T-helper 22 cell (primary cell): ENCODE measurements at regions not wholly inside any gene's neighbourhood (a gene's known extent, or its start where the extent isn't known, plus 50 kb on each side); places are given as distances from the start of the nearest gene placed in this dataset.

Experiments
- DNase-seq: peaks from one replicate; pipeline ENCODE4 v3.0.0-alpha.2; 2020; ENCODE audit warnings: low read depth

- DNase-seq: no peak
These were observed 681.0 kb downstream of the UQCRFS1 start for GRCh38 chr19:28531979-28532378.

DNA sequence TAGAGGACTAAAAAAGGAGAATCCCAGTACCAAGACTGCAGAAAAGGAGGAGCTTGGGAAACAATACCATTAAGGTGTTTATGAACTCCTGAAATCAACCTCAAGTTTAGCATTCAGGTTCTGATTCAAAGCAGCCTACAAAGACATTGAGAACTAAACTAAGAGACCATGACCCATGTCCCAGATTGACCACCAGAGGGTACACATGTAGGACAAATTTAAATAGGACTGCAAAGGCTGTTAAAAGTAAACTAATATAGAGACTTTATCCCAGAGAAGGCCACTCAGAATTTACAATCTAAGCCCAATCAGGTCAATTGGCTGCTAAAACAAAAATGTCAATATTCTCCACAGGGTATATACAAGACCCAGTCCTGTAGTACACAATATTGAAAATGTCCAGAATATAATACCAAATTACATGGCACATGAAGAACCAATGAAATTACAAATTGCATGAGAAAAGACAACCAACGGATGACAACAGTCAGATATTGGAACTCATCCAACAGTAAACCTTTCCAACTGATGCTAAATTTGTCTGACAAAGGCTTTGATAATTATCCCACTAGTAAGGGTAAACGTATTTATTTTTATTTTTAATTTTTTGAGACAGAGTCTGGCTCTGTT is 682.4 kb downstream of the UQCRFS1 start:
- no peak for DNase-seq

DNA sequence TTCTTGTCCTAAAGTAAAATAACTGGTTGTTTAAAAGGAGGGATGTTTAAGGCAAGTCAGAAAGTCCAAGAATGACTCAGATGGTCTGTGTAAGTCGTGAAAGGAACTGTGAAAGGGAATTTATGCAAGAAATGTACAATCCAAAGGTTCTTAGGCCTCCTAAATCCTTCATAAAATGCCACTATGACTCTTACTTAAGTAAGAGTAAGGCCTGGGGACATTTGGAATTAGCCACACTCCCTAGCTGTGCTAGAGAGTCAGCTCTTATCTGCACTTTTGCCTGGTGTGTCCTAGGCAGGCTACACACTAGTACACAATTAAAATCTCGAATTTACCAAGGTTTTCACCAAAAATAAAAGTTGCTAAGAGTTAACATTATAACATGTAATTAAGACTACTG is 686.9 kb downstream of the UQCRFS1 start:
- no peak for DNase-seq

GRCh38 chr19:28523619-28524018 is 689.3 kb downstream of the UQCRFS1 start:
- DNase-seq: no peak

GRCh38 chr19:28522545-28522922 is 690.4 kb downstream of the UQCRFS1 start:
- no peak for DNase-seq

- DNase-seq: no peak
These were observed 691.1 kb downstream of the UQCRFS1 start for GRCh38 chr19:28521614-28522544.

GRCh38 chr19:28520998-28521568 is 691.9 kb downstream of the UQCRFS1 start:
- no peak for DNase-seq

GRCh38 chr19:28519952-28520861 is 692.7 kb downstream of the UQCRFS1 start:
- no peak for DNase-seq

- DNase-seq: no peak
These were observed 693.7 kb downstream of the UQCRFS1 start for GRCh38 chr19:28519218-28519779.

- no peak for DNase-seq
These were observed 696.5 kb downstream of the UQCRFS1 start for GRCh38 chr19:28516415-28516872.

- no peak for DNase-seq
These were observed 698.8 kb downstream of the UQCRFS1 start for GRCh38 chr19:28514166-28514565.

DNA sequence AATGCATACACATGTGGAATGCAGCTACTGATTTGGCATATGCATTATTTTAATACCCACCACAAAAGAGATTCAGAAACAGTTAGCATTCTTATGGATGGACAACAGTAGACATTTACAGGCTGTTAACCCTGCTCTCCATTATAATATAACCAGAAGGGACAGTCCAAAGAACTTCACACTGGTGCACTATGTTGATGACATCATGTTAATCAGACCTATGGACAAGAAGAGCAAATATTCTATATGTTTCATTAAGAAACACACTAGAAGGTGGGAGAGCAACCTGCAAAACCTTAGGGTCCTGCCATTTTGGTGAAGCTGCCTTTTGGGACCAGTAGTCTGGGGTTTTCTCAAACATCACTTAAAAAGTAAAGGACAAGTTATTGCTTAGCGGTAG is 701.3 kb downstream of the UQCRFS1 start:
- DNase-seq: no peak

DNA sequence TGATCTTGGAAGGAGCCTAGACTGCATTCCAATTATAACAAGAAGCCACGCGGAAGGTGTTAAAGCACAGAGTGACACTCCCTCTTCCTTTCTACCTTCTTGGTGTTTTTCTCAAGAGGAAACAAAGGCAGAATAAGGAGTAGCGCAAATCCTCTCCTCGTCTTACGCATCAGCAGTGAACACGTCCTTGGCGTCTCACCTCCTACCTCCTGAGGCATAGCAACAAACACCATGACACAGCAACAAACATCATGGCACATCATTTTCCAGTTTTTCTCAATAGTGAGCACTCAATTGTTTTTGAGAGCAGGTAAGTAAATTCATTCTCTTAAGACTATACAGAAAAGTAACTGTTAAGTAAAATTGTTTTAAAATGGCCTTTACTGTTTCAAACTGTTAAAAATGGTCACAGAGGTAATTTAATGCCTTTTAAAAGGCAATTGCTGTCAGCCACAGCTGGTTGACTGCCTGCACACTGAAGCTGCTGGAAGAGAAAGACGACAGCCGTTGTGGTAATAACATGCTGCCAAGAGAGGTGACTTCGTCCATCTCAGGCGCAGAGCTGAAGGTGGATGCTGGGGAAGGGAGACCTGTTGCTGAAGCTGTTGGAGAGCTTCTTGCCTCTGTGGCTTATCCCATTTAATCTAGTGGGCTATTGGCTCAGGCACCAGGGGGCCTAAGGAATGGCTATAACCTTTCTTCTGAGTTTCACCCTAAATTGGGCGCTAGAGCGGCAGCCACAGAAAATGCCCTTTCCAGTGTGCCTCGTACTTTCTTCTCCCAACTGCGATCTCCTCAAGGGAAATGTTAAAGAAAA is 703.7 kb downstream of the UQCRFS1 start:
- DNase-seq: no peak

DNA sequence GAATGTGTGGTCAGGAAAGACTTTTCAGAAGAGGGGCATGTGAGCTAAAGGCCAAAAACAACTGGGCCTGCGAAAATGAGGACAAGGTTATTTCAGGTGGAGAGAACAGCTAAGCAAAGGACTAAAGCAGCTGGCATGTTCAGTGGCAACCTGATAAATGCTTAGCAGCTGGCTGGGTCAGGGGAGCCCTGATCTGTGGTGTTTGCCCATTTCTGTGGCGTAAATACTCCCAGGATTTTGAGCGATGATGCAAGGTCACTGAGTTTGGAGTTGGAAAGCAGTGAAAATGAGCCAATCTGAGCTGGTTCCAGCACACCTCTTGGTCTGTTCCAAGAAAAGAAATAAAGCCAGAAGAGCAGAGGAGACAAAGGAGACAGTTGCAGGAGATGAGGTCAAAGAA is 704.3 kb downstream of the UQCRFS1 start:
- no peak for DNase-seq

DNA sequence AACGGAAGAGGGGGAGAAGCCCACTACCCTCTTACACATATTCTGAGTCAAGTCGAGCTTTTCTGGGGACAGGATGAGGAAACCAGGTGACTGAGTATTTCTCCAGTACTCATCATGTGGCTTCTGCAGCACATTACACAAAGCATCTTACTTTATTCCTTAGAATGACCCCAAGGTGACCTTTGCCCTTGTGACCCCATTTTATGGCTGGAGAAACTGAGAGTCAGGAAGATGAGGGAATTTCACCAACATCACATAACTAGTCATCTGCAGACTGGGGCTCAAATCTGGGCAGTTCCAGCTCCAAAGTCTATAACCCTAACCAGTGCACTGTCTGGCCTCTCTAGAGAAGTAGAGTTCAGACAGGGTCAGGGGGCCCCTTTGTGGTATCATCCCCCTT is 707.0 kb downstream of the UQCRFS1 start:
- no peak for DNase-seq

DNA sequence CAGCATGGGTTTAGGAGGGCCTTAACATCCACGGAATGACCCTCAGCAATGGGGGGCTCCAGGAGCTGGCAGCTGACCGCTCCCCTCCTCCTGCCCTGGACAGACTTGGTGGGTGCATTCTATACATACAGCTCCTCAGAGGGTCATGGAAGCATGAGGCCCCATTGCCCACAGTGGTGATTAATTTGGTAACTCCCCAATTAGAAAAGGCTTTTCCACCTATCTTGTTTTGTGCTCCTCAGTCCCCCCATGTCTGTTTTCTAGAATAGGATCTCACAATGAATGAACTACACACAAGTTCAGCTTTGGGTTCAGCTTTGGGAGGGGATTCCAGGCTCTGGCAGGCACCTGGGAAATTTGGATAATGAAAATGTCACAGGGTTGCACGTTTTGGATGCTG is 707.8 kb downstream of the UQCRFS1 start:
- no peak for DNase-seq

DNA sequence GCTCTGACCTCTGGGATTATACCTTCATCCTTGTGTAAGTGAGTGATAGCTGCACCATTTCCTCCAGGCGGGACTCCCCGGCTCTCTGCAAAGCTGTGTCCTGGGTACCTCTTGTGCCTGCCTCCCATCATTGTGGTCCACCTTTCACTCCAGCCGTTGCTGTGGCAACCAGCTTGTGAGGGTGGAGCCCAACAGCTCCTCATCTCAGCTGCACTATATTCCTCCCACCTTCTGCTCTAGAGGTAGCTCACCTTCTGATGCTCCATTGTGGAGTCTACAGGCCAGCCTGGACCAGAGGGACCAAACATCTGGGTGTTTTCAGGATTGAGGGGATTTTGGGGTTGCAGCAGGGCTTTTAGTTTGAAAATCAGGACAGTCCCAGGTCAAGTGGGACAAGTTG is 708.2 kb downstream of the UQCRFS1 start:
- no peak for DNase-seq

DNA sequence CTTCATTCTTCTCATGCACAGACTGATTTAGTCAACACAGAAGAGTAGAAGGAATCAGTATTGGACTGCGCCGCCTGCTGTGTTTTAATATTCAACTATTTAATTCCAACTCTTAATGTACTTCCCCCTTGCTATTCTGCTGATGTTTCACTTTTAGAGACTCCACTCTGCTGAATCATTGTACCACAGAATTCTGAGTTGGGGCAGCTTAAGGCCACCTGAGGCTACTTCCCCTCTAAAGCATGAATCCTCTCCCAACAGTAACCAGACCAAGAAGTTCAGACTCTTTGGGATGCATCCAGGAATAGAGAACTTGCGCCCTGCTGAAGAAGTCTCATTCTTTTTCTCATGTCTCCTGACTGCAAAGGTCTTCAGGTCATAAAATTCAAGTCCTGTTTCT is 708.8 kb downstream of the UQCRFS1 start:
- no peak for DNase-seq

- DNase-seq: no peak
These were observed 709.8 kb downstream of the UQCRFS1 start for GRCh38 chr19:28502879-28503734.

DNA sequence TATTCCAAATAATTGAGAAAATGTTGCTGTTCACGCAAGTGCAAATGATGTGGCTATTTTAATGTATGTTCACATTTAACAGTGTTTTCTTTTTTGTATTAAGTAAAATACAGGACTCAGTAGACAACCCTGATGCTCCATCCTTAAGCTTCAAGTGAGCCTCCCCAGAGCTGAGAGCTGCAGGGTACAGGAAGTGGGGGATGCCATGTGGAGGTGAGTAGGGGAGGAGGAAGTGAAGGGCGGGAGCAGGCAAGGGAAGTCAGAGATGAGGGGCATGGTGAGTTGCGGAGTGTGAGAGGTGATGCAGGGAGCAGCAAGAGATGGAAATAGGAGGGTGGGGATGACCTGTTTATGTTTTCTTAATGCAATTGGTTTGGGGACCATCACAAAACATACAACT is 711.0 kb downstream of the UQCRFS1 start:
- DNase-seq: no peak
